OCI-LY1 (cell line): ENCODE measurements at regions not wholly inside any gene's neighbourhood (a gene's known extent, or its start where the extent isn't known, plus 50 kb on each side); places are given as distances from the start of the nearest gene placed in this dataset.
"Not testable (repeated sequence)": the region's sequence is repeated elsewhere in the genome, so short reads cannot be mapped to it uniquely, and the experiment has no call there.

Experiments used
- CTCF ChIP-seq: fragments of 200-600 bp; sonication (generic), shearing (Covaris generic); IDR thresholded peaks from 2 replicates; pipeline ENCODE4 v1.5.1; 2017; ENCODE audit warnings: mild to moderate bottlenecking, antibody characterized with exemption, low read length, moderate library complexity, mixed read lengths
- EZH2 ChIP-seq: fragments of 200-600 bp; sonication (generic), shearing (Covaris generic); IDR thresholded peaks from 2 replicates; pipeline ENCODE4 v1.8.0; 2017; ENCODE audit warnings: borderline replicate concordance, mixed run types, mild to moderate bottlenecking, antibody characterized with exemption, low read length, moderate library complexity, mixed read lengths

GRCh38 chr6:58291319-58291718 lies 973.9 kb downstream of the PRIM2 start:
- TF ChIP-seq CTCF, EZH2: not testable (repeated sequence)
